ENCODE measurements at regions not wholly inside any gene's neighbourhood (a gene's known extent, or its start where the extent isn't known, plus 50 kb on each side); places are given as distances from the start of the nearest gene placed in this dataset.

- no peak for TF ChIP-seq POLR2A (IDR thresholded peaks at IDR 0.05)
- no peak for TF ChIP-seq CTCF (IDR thresholded peaks at IDR 0.05)
- TF ChIP-seq POLR2AphosphoS5 (IDR thresholded peaks at IDR 0.05) = no peak
These were observed 78.7 kb downstream of the CXCL12 start for GRCh38 chr10:44306147-44306710.
